K562 (cell line): ENCODE measurements at regions not wholly inside any gene's neighbourhood (a gene's known extent, or its start where the extent isn't known, plus 50 kb on each side); places are given as distances from the start of the nearest gene placed in this dataset.

Source experiments
- CHD7 ChIP-seq: fragments of 200-600 bp; sonication (generic); IDR thresholded peaks from one replicate; pipeline ENCODE4 v1.6.1; 2012; ENCODE audit warnings: mild to moderate bottlenecking, low read depth, low read length, inconsistent platforms
- PBX2 ChIP-seq, 2 experiments: IDR thresholded peaks in 1 of 2; conservative IDR thresholded peaks in 1 of 2; 2 replicates each; pipeline ENCODE4 v1.6.1; 2016; ENCODE audit warnings: low read depth in 2 of 2, mild to moderate bottlenecking in 1 of 2, missing compliant biosample characterization in 1 of 2, missing genetic modification characterization in 1 of 2, moderate library complexity in 1 of 2
- POLR2A ChIP-seq: fragments of 450-650 bp; conservative IDR thresholded peaks from 2 replicates; pipeline ENCODE4 v1.6.1; 2016
- SRSF3 ChIP-seq: fragments of 200-400 bp; formaldehyde crosslinking; IDR thresholded peaks from 2 replicates; pipeline ENCODE4 v1.6.1; 2016; ENCODE audit warnings: mild to moderate bottlenecking, low read length, moderate library complexity; ENCODE audit not compliant: insufficient read depth
- ZFP30 ChIP-seq: fragments of 250-450 bp; sonication (Bioruptor Pico); IDR thresholded peaks from 2 replicates; pipeline ENCODE4 v1.8.0; 2022; ENCODE audit warnings: moderate library complexity, mild to moderate bottlenecking, inconsistent platforms, borderline replicate concordance
- TF ChIP-seq, protein P1 (sequence below): IDR thresholded peaks from 2 replicates; pipeline ENCODE4 v1.6.1; 2016; ENCODE audit warnings: missing genetic modification characterization, missing compliant biosample characterization

GRCh38 chr17:52536489-52536888, 378.0 kb upstream of the CA10 start (continued):
- TF ChIP-seq CHD7: no peak
- no peak for TF ChIP-seq SRSF3
- no peak for TF ChIP-seq POLR2A
- no peak for TF ChIP-seq PBX2 (CRISPR knock-in tag; IDR thresholded peaks at IDR 0.05; ENCODE audit: low read depth)
- no peak for TF ChIP-seq PBX2 (tag; conservative IDR thresholded peaks at IDR 0.05; ENCODE audit: low read depth)
- TF ChIP-seq, protein P1, sequence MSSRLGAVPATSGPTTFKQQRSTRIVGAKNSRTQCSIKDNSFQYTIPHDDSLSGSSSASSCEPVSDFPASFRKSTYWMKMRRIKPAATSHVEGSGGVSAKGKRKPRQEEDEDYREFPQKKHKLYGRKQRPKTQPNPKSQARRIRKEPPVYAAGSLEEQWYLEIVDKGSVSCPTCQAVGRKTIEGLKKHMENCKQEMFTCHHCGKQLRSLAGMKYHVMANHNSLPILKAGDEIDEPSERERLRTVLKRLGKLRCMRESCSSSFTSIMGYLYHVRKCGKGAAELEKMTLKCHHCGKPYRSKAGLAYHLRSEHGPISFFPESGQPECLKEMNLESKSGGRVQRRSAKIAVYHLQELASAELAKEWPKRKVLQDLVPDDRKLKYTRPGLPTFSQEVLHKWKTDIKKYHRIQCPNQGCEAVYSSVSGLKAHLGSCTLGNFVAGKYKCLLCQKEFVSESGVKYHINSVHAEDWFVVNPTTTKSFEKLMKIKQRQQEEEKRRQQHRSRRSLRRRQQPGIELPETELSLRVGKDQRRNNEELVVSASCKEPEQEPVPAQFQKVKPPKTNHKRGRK (tag): no peak
- TF ChIP-seq ZFP30: no peak
